ENCODE measurements at regions not wholly inside any gene's neighbourhood (a gene's known extent, or its start where the extent isn't known, plus 50 kb on each side); places are given as distances from the start of the nearest gene placed in this dataset.

- TF ChIP-seq CTCF (conservative IDR thresholded peaks at IDR 0.05; ENCODE audit: low read depth, low read length) = no peak
- no peak for TF ChIP-seq EZH2 (IDR thresholded peaks at IDR 0.05; ENCODE audit: low read length, unreplicated experiment)
These were observed 357.4 kb downstream of the RND3 start for GRCh38 chr2:150129921-150130575.

All from PC-3 (cell line).